GM19463 (cell line): ENCODE measurements at regions not wholly inside any gene's neighbourhood (a gene's known extent, or its start where the extent isn't known, plus 50 kb on each side); places are given as distances from the start of the nearest gene placed in this dataset.

Source experiments
- ATAC-seq: cut with Tn5 transposase; IDR thresholded peaks from one replicate; pipeline ENCODE4 v1.9.1; 2021; ENCODE audit warnings: mild to moderate bottlenecking, moderate library complexity; ENCODE audit not compliant: unreplicated experiment

DNA sequence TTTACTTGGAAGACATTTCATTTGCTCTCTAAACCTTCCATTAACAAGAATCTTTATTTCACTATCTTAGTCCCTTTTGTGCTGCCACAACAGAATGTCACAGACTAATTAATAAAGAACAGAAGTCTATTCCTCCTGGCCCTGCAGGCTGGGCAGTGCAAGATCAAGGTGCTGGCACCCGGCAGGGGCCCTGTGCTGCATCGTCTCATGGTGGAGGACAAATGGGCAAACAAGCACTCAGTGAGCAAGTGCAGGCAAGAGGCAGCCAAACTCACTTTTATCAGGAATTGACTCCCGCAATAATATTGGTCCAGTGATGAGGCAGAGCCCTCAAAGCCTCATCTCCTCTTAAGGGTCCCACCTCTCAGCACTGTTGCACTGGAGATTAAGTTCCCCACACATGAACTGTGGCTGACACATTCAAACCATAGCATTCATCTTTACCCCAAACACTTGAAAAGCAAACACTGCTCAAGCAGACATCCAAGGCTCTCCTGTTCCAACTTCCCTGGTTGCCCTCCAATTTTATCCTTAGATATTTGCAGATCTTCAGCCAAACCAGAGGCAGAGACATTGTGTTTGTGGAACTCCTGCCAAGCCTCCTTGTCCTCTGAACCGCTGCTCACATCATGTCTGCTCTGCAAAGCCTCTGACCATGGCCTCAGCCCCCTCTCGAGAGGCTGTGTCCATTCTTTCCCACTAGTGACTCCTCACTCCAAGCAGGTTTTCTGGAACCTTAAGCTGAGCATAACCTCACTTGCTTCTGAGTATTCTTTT lies 404.4 kb upstream of the SOX11 start:
- no peak for ATAC-seq

GRCh38 chr2:5290900-5291546 lies 401.2 kb upstream of the SOX11 start:
- ATAC-seq = no peak

DNA sequence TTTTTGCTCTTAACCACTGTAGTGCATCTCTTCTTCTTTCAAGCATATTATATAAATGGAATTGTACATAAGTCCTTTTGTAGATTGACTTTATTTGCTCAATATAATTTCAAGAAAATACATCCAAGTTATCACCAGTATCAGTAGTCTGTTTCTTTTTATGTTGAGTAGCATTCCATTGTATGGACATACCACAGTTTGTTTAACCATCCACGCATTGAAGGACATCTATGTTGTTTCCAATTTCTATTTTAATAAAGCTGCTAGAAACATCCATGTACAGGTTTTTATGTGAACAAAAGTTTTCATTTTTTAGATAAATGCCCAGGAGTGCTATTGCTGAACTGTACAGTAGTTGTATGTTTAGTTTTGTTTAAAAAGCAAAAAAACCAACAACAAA lies 387.5 kb upstream of the SOX11 start:
- no peak for ATAC-seq

- ATAC-seq = no peak
These were observed 377.1 kb upstream of the SOX11 start for GRCh38 chr2:5315041-5315440.

GRCh38 chr2:5315512-5315911 lies 376.7 kb upstream of the SOX11 start:
- no peak for ATAC-seq

DNA sequence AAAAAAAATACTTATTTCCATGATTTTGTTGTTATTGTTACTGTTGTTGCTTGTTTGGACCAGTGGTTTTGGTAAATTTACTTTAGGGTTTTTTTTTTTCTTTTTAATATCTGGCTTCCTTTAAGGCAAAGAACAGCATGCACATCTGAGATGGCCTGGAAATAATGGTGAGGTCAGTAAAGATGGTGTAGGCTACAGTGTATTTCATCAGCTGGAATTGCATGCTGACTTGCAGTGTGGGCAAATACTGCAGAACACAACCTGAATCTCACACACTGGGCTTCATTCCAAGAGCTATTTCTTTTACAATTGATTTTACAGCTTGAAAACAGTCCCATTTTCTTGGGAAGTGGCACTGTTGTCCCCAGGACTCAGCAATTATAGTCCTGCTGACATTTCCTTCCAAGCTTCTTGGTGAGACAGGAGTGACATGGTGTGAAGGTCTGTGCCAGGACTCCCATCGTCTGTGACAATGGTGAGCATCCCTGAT lies 376.1 kb upstream of the SOX11 start:
- no peak for ATAC-seq

GRCh38 chr2:5319493-5319892 lies 372.7 kb upstream of the SOX11 start:
- ATAC-seq = no peak

DNA sequence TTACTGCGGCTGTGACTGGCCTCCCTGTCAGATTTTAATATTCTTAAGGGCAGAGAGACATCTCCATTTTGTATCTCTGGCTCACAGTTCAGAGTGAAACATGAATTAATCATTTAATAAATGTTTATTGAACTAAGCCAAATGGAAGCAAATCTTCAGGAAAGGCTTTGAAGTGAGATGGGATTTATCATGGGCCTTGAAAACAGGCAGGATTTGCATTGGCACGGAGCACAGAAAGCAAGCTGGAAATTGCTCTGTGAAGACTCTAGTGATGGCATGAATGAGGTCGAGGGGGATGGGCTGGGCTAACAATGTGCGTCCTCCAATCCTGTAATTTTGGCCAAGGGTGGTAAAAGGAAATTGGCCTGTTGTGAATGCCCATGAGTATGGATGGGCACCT lies 369.8 kb upstream of the SOX11 start:
- no peak for ATAC-seq

DNA sequence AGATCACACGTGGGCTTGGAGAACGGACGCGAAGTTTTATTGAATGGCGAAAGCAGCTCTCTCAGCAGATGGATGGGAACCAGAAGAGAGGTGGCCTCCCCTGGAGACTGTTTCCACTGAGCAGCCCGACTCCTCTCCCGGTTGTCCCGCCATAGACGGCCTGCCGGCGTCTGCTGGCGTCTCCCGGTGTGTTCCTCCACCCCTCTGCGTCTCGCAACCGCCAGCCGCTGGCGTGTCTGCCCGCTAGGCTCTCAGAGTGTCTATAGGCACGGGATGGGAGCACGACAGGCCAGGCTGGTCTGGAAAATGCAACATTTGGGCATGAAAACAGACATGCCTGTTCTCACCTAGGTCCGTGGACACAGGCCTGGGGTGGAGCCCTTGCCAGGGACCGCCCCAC lies 366.7 kb upstream of the SOX11 start:
- ATAC-seq = no peak

- no peak for ATAC-seq
These were observed 363.4 kb upstream of the SOX11 start for GRCh38 chr2:5328826-5329225.

GRCh38 chr2:5329763-5330162 lies 362.4 kb upstream of the SOX11 start:
- ATAC-seq = no peak

- no peak for ATAC-seq
These were observed 361.2 kb upstream of the SOX11 start for GRCh38 chr2:5330961-5331360.

GRCh38 chr2:5332925-5333324 lies 359.3 kb upstream of the SOX11 start:
- ATAC-seq = no peak

DNA sequence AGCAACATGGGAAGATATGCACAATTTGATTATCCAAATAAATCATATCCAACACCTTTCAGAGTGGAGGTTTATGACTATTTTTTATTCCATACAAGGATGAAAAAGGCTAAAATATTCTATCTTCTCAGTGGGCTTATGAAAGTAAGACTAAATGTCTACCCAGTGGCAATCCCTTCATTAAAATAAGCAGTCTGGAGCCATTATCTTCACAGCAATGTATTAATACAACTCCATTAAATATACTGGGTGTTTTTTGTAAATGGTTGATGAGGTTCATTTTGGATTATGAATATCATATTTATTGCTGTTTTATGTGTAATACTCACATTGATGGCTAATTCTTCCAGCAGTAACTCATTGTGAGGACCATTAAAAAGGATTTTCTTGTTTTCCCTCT lies 352.7 kb upstream of the SOX11 start:
- ATAC-seq = no peak

DNA sequence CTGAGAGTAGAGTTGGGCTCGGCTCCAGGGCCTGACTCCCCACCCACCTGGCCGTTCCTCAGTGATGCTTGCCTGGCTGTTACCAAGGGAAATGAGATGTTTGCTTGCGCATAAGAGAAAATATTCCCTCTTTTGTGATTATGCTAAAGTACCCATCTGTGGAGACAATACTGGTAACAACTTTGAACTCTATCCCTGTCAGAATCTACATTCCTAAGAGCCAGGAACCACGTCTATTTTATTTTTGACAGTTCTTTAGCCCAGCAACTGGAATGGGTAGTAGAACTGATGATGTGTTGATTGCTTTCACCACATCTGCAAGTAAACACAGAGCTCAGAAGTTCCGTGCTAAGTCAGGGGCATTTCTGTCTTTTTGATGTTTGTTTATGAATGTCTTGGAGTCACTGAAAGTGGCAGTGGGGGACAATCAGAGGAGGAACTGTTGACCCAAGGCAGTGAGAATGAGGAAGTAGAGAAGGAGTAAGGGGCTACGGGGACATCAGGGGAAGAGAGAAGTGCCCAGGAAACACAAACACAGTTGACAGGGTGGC lies 348.3 kb upstream of the SOX11 start:
- ATAC-seq = no peak

GRCh38 chr2:5352286-5352685 lies 339.9 kb upstream of the SOX11 start:
- no peak for ATAC-seq

- no peak for ATAC-seq
These were observed 338.6 kb upstream of the SOX11 start for GRCh38 chr2:5353565-5353964.

GRCh38 chr2:5359397-5359796 lies 332.8 kb upstream of the SOX11 start:
- ATAC-seq = no peak

DNA sequence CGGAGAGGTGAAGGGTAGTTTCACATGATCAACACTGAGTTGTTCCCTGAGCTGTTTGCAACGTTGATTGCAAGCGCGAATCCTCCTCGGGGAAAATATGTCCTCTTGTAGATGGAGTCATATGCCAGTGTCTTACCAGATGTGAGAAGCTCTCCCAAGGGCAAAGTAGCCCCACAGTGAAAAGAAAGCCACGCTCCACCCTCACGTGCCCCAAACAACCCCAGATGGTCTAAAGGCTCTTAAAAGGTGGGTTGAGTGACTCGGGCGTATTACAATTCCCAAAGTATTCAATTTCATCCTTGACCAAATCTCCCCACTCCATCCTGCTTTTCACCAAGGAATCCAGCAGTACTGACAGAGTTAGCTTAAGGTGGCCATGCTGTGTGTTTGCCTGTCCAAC lies 332.1 kb upstream of the SOX11 start:
- ATAC-seq = no peak

DNA sequence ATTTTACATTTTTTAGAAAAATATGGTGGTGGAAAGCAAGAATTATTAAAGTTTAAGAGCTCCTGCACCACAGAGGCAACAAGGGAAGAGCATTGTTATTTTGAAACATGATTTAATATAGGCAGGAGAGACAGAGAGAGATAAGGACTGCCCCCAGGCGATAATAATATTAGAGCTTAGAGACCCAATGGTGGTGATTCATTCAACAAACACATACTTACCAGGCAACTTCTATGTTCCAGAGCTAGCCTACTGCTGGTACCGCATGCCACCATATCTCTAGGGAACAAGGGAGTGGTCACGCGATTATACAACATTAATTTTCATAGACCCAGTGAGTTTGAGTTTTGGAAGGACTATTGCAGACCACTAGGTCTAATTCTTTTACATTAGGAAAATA lies 327.8 kb upstream of the SOX11 start:
- no peak for ATAC-seq

DNA sequence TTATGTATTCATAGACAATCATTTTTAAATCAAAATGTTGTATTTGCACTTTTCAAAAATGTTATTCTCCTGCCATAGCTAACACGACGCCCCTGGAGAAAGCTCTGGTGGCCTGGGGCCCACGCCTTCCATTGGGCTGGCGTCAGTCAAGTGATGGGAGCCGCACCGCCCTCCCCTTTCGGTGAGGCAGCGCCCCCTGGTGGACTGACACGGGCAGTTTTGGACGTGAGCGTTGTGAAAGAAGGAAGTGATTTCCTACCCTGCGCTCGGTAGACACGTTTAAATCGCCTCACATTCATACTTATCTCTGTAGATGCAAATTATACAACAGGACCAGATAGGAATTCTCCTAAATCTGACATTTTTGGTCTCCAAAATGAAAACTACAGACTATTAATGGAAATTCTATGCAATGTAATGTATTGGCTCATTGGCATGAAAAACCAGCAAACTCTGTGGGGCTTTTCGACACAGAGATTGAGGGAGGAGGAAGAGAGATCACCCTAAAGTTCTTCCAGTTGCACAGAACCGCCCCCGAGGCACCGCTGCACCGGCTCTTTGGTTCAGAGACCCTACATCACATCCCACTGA lies 326.2 kb upstream of the SOX11 start:
- peak; percentile 96 for ATAC-seq

DNA sequence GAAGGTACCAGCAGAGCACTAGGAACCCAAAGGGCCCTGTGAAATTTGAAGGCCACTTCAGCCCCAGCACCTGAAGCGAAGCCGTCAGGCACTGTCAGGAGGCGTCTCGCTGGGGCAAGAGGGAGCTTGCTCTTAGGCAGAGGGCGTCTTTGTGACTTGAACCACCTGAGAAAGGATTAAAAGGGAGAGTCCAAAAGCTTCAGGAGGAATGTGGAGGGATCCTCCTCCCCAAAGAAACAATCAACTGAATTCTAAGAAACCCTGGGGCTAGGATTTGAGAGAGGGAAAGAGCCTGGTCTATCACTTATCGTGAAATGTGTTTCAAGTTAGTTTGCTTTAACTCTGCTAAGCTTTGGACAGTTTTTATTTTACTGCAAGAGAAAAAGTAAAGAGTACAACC lies 324.9 kb upstream of the SOX11 start:
- ATAC-seq = no peak
